ENCODE measurements at regions not wholly inside any gene's neighbourhood (a gene's known extent, or its start where the extent isn't known, plus 50 kb on each side); places are given as distances from the start of the nearest gene placed in this dataset.

- TF ChIP-seq SP1 (IDR thresholded peaks at IDR 0.05) (no peak), ZNF384 (IDR thresholded peaks at IDR 0.05) (no peak), NFRKB (IDR thresholded peaks at IDR 0.05) (no peak), SUZ12 (IDR thresholded peaks at IDR 0.05) (no peak), TARDBP (IDR thresholded peaks at IDR 0.05) (no peak), FOXA1 (IDR thresholded peaks at IDR 0.05) (no peak), ELF4 (IDR thresholded peaks at IDR 0.05) (no peak), HDGF (IDR thresholded peaks at IDR 0.05; ENCODE audit: borderline replicate concordance) (no peak), ARNT (IDR thresholded peaks at IDR 0.05) (no peak), BHLHE40 (IDR thresholded peaks at IDR 0.05; ENCODE audit: borderline replicate concordance) (no peak), FOXM1 (IDR thresholded peaks at IDR 0.05; ENCODE audit: borderline replicate concordance) (no peak)
- TF ChIP-seq, protein P1, sequence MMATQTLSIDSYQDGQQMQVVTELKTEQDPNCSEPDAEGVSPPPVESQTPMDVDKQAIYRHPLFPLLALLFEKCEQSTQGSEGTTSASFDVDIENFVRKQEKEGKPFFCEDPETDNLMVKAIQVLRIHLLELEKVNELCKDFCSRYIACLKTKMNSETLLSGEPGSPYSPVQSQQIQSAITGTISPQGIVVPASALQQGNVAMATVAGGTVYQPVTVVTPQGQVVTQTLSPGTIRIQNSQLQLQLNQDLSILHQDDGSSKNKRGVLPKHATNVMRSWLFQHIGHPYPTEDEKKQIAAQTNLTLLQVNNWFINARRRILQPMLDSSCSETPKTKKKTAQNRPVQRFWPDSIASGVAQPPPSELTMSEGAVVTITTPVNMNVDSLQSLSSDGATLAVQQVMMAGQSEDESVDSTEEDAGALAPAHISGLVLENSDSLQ (IDR thresholded peaks at IDR 0.05) = no peak
Measured at GRCh38 chr4:124181039-124181438, 531.5 kb downstream of the ANKRD50 start.
